ENCODE measurements at regions not wholly inside any gene's neighbourhood (a gene's known extent, or its start where the extent isn't known, plus 50 kb on each side); places are given as distances from the start of the nearest gene placed in this dataset.
"Not testable (repeated sequence)": the region's sequence is repeated elsewhere in the genome, so short reads cannot be mapped to it uniquely, and the experiment has no call there.

DNA sequence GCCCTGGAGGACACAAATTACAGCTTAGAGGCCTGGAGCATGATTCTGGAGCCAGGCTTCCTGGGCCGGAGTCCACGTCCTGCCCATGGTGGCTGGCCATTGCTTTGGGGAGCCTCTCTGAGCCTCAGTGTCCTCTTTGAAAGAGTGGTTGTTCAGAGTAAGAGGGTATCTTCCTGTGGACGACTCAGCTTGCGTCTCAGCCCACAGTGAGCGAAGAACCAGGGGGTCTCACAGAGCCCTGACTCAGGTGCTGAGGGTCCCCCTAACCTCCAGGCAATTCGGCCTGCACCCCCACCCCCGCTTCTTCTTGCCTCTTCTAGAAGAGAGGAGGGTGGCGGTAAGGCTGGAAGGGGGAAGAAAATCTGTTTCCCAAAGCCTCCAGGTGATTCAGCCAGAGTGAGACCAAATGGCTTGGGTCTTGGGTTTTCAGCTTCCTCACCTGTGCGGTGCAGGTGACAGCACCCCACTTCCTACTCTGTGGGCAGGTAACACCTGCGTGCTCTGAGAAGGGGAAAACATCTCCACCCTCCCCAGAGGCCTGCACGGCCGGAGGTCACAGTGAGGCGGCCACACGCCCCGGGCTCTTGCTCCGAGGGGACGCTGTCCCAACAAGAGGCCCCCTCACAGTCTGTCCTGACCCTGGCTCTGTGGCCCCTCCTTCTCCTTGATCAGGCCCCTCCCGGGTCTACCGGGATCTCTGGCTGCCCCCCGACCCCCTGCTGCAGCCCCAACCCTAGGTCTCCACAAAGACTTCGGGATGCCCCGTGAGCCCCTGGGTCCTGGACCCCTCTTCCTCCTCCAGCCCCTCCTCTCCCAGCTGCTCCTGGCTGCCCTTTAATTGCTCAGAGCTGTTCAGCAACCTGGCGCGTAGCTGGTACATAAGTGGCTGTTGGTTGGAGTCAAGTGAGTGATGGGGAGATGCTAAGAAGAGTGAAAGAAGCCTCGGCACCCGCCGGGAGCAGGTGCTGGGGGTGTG is 119.2 kb downstream of the METRNL start:
- DNase-seq (ENCODE audit: missing footprints) (peak; percentile 64), ATAC-seq (no peak)
- intact Hi-C loops (cut with DNase I) = no loop called here

DNA sequence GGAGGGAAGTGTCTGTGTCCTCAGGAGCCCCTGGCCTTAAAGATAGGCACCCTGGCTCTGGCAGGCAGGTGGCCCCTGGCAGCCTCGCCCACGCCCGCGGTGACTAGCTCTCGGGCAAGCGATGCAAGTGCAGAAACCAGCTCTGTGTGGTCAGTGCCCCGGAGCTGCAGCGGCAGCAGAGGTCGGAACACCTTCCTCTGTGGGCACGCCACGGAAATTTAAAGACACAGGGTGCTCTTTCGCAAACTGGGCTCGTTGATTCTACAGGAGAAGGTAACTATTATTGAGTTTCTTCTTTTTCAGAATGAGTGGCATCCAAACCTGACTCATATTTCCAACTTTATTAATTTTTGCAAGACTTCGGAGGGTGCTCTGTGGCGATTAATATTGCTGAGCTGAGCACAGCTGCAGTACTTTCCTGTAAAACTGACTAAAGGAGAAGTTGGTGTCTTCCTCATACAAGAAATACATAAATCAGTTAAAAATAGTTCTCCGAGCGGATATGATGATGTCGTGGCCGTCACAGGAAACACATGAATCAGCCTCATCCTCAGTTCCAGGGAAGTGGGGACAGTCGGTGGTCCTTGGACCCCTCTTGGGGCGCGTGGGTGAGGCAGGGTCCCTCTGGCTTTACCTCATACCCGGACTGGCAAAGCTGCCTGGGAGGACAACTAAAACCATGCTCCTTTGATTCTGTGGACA is 120.2 kb downstream of the METRNL start:
- DNase-seq (ENCODE audit: missing footprints) (peak; percentile 85), ATAC-seq (peak; percentile 29)
- intact Hi-C loops (cut with DNase I) = no loop called here

DNA sequence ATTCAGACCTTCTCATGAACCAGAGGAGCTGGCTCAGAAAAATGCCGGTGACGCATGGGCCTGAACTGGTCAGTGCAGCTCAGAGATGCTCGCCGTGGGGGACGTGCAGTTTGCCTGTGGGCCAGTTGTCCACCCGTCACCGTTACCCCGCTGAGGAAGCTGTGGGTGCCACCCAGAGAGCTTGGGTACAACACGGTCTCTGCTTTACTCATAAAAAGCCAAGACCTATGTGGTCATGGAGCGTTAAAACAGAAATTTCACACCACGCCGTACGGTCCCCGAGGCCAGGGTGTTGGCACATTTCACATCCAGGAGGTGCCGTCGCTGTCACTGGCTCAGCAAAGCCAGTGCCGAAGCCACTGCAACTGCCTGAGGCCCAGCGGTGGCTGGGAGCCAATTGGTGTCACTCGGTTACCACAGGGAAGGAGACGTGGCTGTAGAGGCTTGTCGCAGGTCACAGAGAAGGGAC is 120.9 kb downstream of the METRNL start:
- DNase-seq (ENCODE audit: missing footprints) (peak; percentile 89), ATAC-seq (peak; percentile 18)
- intact Hi-C loops (cut with DNase I) = no loop called here

DNA sequence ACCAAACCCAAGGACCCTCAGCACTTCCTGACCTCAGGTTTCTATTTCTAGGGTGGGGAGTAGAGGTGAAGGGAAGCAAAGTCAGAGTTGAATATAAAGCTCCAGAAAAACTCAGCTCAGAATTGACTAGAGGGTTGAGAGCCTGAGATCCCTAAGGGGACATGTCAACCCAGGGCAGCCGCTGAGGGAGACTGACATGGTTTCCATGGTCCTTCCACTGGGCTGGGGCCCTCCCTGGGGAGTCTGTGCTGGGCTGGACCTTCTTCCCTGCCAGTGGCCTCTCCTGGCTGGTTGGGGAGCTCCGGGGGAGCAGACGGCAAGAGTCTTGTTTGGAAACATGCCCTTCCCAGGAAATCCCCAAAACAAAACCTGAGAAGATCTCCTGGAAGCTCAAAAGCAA is 121.3 kb downstream of the METRNL start:
- peak; percentile 21 for DNase-seq (ENCODE audit: missing footprints)
- ATAC-seq = no peak
- intact Hi-C loops (cut with DNase I) = no loop called here

DNA sequence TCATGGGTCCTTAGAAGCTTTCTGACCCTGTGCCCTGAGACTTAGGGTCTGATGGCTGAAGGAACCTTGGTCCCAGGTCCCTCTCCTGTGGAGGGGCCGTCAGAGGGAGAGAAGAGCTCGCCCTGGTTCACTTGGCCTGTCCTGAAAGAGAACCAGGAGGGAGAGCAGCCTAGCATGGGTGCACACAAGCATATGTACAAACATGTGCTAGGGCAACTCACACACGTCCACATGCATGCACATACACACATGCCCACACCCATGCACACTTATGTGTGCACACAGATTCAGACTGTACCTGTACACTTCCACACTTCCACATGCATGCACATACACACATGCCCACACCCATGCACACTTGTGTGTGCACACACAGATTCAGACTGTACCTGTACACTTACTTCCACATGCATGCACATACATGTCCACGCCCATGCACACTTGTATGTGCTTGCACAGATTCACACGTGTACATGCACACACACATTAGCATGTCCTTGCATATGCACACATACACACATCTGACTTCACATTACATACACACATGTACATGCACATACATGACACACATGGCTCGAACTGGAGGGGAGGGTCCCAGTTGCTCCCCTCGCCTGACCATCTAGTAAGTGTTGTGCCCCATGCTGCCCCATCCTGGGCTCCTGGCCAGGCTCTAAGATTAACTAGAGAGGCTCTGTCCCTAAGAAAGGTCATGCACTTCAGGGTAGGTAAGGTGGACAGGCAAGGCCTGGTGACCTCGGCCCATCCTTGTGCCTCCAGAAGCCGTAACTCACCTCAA is 122.0 kb downstream of the METRNL start:
- DNase-seq (ENCODE audit: missing footprints) (peak; percentile 5), ATAC-seq (no peak)
- intact Hi-C loops (cut with DNase I) = no loop called here

DNA sequence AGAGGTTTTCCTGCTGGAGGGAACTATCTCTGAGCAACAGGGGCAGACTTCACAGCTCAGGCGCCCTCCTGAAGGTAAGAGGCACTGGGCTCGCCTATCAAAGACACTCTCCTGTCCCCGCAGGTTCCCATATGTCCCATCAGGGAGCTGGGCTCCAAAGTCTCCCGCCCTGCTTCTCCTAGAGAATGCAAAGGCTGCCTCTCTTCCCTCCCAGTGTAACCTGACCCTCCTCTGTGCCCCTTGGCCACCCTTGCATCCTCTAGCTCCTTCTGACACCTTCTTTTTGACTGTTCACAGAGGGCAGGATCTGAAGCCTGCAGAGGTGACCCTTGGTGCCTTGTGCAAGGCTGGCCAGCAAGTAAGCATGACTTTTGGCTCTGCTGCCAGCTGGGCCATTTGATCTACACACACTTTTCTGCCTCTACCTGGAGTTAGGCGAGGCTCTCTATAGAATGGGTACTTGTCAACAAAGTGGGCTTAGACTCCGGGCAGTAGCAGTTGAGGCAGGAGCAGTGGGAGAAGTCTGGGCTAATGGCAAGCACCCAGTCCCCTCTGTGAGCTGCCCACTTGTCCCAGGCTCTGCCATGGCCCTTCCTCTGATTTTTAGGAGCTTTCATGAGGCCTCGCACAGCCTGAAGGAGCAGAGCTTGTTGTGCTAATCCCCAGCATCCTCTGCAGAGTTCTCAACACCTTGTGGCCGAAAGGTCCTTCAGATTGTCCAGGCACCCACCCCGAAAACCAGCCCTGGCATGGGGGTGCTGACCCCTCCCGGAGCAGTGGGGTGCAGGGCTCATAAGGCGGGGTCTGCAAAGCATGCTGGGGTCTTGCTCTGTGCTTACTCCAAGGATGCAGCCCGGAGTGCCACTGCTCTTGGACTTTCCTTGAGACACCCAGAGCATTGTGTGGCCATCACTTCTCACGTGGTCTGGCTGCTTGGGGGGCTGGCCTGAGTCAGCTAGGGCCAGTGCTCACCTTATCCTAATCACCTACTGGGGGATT is 122.9 kb downstream of the METRNL start:
- ATAC-seq (no peak), DNase-seq (ENCODE audit: missing footprints) (peak; percentile 64)
- intact Hi-C loops (cut with DNase I) = no loop called here

DNA sequence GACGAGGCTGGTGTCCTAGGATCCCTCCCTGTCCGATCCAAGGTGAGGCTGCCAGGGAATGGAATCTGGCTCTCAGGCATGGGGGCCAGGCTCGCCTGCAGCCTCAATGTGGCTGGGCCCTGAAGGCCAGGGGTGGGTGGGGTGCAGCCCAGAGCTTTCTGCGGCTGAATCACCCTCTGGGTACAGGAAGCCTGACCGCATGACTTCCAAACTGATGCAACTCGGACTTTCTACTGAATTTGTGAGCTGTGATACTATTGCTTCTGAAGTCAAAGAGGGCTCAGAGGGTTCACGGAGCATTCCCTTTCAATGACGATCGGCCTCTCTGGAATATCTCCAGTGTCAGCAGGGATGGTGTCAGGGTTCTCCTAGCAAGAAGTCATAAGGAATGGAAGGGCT is 123.7 kb downstream of the METRNL start:
- ATAC-seq (peak; percentile 26), DNase-seq (ENCODE audit: missing footprints) (peak; percentile 85)
- intact Hi-C loops (cut with DNase I) = no loop called here

DNA sequence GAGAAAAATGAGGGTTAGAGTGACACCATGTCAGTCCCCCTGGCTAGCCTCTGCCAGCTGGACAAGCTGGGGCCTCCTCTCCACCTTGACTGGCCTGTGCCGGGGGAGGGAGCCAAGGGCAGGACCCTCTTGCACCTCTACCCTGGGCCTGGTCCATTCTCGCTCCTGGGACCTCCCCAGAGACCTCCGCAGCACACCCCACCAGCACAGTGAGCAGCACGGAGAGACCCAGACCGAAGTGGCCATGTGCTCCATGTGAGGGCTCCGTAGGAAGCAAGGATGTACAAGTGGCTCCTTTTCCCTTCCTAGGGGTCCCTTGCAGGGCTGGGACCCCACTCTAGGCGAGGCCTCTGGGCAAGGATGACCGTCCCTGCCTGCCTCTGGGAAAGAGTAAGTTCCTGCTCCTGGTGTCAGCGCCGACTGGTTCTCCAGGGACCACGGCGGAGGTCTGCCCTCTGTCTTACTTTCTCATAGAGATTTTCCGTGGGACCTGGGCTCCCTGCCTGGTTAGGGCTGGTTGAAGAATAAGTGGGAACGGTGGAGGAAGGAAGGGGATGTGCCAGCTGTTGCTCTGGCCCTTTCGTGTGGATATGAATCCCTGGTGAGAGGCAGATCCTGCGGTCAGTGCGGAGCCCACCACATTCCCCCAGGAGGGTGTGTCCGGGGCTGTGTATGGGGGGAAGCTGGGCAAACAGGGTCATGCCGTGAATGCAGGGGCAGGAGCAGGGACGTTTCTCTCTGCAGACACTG is 124.2 kb downstream of the METRNL start:
- ATAC-seq (no peak), DNase-seq (ENCODE audit: missing footprints) (peak; percentile 61)
- intact Hi-C loops (cut with DNase I) = no loop called here

DNA sequence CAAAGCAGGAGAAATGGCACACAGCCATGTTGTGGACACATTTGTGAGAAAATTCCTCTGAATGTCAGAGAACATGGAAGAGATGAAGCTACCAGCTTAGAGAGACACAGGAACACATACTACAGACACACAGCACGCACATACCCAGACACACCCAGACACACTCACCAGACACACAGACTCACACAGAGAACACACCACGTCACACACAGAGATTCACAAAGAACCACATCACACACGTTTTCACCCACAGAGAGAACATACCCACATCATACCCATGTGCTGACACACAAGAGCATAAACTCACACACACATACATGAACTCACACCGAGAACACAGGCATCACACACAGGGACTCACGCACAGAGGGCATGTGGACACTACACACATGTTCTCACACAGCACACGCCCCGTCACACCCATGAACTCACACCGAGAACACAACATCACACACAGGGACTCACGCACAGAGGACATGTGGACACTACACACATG is 124.9 kb downstream of the METRNL start:
- ATAC-seq (no peak), DNase-seq (ENCODE audit: missing footprints) (no peak)
- intact Hi-C loops (cut with DNase I) = no loop called here

DNA sequence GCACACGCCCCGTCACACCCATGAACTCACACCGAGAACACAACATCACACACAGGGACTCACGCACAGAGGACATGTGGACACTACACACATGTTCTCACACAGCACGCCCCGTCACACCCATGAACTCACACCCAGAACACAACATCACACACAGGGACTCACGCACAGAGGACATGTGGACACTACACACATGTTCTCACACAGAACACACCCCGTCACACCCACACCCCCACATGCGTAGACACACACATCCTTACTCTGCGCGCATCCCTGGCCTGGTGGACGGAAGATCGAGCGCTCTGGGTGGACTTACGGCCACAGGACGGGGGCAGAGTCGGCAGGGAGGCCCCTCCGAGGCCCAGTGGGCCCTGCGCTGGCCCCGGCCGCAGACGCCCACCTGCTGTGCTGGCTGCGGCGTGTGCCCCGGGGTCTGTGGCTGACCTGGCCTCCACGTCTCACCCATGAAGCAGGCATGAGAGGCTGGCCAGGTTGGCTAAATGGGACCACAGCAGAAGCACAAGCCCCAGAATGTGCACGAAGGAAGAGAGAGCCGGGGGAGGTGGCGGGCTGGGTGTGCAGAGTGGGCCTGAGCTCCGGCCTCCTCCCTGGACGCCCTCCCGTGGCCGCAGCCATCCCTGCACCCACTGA is 125.5 kb downstream of the METRNL start:
- intact Hi-C loops (cut with DNase I); ATAC-seq: not testable (repeated sequence)
- DNase-seq (ENCODE audit: missing footprints) = peak; percentile 34

DNA sequence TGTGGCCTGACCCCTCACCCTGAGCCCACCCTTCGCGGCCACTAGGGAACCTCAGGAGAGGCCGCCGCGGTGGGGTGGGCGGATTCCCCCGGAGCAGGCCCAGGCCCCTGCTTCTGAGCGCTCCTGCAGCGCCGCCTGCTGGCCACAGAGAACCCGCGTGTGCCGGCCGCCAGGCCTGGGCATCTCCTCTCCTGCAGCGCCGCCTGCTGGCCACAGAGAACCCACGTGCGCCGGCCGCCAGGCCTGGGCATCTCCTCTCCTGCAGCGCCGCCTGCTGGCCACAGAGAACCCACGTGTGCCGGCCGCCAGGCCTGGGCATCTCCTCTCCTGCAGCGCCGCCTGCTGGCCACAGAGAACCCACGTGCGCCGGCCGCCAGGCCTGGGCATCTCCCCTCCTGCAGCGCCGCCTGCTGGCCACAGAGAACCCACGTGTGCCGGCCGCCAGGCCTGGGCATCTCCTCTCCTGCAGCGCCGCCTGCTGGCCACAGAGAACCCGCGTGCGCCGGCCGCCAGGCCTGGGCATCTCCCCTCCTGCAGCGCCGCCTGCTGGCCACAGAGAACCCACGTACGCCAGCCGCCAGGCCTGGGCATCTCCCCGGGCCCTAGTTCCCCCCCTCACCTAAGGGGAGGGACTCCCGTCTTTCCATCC is 126.1 kb downstream of the METRNL start:
- intact Hi-C loops (cut with DNase I); ATAC-seq: not testable (repeated sequence)
- peak; percentile 85 for DNase-seq (ENCODE audit: missing footprints)

DNA sequence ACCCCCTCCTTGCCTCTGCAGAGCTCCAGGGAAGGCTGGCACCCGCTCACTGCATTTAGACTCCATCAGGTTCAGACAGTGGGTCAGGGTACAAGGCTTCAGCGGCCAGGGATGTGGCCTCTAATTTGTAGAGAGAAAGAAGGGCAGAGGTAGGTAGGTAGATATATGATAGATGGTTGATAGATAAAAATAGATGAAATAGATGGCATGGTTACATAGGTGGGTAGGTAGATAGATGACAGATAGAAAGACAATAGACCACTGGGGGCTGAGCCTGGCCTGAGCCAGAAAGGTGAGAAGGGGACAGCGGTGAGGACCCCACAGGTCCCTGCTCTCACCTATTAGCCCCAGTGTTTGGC is 126.6 kb downstream of the METRNL start:
- ATAC-seq; DNase-seq (ENCODE audit: missing footprints); intact Hi-C loops (cut with DNase I): not testable (repeated sequence)

DNA sequence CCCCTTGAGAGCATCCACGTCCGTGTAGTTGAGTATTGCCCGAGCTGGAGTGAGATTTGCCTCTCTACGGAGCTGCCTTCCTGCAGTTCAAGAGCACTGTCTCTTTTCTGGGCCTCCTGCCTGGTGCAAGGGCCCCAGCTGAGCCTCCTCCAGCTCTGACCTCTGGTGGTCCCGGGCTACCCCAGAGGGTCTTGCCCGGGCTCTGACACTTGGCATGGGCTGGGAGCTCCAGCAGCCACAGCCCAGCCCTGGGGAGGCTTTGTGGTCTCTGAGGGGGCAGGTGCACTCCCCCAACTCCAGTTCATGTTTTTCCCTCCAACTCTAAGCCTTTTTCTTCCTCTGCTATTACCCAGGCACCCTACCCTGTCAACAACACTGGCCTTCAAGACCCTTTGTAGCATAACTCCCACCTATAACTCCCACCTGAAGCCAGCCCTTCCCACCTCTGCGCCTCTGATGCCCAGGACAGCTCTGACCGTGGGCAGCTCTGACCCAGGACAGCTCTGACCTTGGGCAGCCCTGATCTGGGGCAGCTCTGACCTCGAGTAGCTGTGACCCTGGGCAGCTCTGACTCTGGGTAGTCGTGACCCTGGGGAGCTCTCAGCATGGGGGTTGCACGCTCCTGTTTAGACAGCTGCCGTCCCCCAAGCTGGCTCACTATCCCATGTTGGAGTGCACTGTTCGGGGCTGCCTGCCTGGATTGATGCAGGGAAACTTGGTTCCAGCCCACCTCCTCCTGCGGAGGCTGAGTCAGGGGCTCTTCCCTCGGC is 127.6 kb downstream of the METRNL start:
- intact Hi-C loops (cut with DNase I); DNase-seq (ENCODE audit: missing footprints); ATAC-seq: not testable (repeated sequence)

DNA sequence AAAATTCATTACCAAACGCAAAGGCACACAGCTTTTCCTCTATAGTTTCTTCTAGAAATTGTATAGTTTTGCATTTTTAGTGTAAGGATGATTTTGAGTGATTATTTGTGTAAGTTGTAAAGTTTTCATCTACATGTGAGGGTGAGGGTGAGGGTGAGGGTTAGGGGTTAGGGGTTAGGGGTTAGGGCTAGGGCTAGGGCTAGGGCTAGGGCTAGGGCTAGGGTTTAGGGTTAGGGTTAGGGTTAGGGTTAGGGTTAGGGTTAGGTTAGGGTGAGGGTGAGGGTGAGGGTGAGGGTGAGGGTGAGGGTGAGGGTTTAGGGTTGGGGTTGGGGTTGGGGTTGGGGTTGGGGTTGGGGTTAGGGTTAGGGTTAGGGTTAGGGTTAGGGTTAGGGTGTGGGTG is 167.6 kb downstream of the METRNL start:
- ATAC-seq; intact Hi-C loops (cut with DNase I): not testable (repeated sequence)
- DNase-seq (ENCODE audit: missing footprints) = peak; percentile 53
